ENCODE measurements at regions not wholly inside any gene's neighbourhood (a gene's known extent, or its start where the extent isn't known, plus 50 kb on each side); places are given as distances from the start of the nearest gene placed in this dataset.

GRCh38 chr2:235384624-235385023 is 109.2 kb upstream of the AGAP1 start:
- Histone ChIP-seq H3K4me3 (ENCODE audit: low read length) (no peak overlapping the region), H3K4me2 (ENCODE audit: low read depth, low read length) (no peak overlapping the region), H2AFZ (ENCODE audit: low read length) (no peak overlapping the region), H4K20me1 (ENCODE audit: insufficient read depth, low read length) (no peaks in the 10 kb centered on the region), H3K9ac (ENCODE audit: low read length) (no peak overlapping the region), H3K27me3 (replicated peaks; ENCODE audit: insufficient read depth, low read length) (no peaks in the 10 kb centered on the region), H3K4me1 (ENCODE audit: low read length) (peaks cover 9% of the 10 kb centered on the region), H3K9me2 (replicated peaks; ENCODE audit: insufficient read depth, low read length) (no peaks in the 10 kb centered on the region), H3K27ac (ENCODE audit: low read length) (no peak overlapping the region), H3K36me3 (replicated peaks; ENCODE audit: insufficient read depth, low read length) (no peaks in the 10 kb centered on the region), H3F3A (ENCODE audit: insufficient read depth, low read length) (peaks cover 8% of the 10 kb centered on the region), H3K9me3 (replicated peaks; ENCODE audit: insufficient read depth, low read length) (no peaks in the 10 kb centered on the region), H3K79me2 (ENCODE audit: low read length) (no peaks in the 10 kb centered on the region)
- no peak for TF ChIP-seq EZH2phosphoT487 (IDR thresholded peaks at IDR 0.05; ENCODE audit: low read length)
- TF ChIP-seq, protein P1, sequence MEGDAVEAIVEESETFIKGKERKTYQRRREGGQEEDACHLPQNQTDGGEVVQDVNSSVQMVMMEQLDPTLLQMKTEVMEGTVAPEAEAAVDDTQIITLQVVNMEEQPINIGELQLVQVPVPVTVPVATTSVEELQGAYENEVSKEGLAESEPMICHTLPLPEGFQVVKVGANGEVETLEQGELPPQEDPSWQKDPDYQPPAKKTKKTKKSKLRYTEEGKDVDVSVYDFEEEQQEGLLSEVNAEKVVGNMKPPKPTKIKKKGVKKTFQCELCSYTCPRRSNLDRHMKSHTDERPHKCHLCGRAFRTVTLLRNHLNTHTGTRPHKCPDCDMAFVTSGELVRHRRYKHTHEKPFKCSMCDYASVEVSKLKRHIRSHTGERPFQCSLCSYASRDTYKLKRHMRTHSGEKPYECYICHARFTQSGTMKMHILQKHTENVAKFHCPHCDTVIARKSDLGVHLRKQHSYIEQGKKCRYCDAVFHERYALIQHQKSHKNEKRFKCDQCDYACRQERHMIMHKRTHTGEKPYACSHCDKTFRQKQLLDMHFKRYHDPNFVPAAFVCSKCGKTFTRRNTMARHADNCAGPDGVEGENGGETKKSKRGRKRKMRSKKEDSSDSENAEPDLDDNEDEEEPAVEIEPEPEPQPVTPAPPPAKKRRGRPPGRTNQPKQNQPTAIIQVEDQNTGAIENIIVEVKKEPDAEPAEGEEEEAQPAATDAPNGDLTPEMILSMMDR (IDR thresholded peaks at IDR 0.05; ENCODE audit: low read length), result no peak
- no peak for TF ChIP-seq EZH2 (optimal IDR thresholded peaks at IDR 0.05; ENCODE audit: low read depth, low read length)
- no peak for DNase-seq

GRCh38 chr2:235389626-235390025 is 104.2 kb upstream of the AGAP1 start:
- DNase-seq, result peak; percentile 86
- no peak for TF ChIP-seq EZH2phosphoT487 (IDR thresholded peaks at IDR 0.05; ENCODE audit: low read length)
- TF ChIP-seq, protein P1 (IDR thresholded peaks at IDR 0.05; ENCODE audit: low read length), result no peak
- no peak for TF ChIP-seq EZH2 (optimal IDR thresholded peaks at IDR 0.05; ENCODE audit: low read depth, low read length)
- Histone ChIP-seq H3K9me2 (replicated peaks; ENCODE audit: insufficient read depth, low read length) (no peaks in the 10 kb centered on the region), H3K4me3 (ENCODE audit: low read length) (peak overlapping the region; percentile 21; the same call in 1 of the 2 replicates), H3K4me2 (ENCODE audit: low read depth, low read length) (peak overlapping the region; percentile 86; the same call in 1 of the 2 replicates), H2AFZ (ENCODE audit: low read length) (peak overlapping the region; percentile 13; the same call in 1 of the 2 replicates), H3K36me3 (replicated peaks; ENCODE audit: insufficient read depth, low read length) (no peaks in the 10 kb centered on the region), H3K9ac (ENCODE audit: low read length) (peak overlapping the region; percentile 61), H3K27me3 (replicated peaks; ENCODE audit: insufficient read depth, low read length) (no peaks in the 10 kb centered on the region), H3F3A (ENCODE audit: insufficient read depth, low read length) (peaks cover 22% of the 10 kb centered on the region), H3K79me2 (ENCODE audit: low read length) (no peaks in the 10 kb centered on the region), H3K4me1 (ENCODE audit: low read length) (peaks cover 29% of the 10 kb centered on the region), H3K9me3 (replicated peaks; ENCODE audit: insufficient read depth, low read length) (no peaks in the 10 kb centered on the region), H4K20me1 (ENCODE audit: insufficient read depth, low read length) (no peaks in the 10 kb centered on the region), H3K27ac (ENCODE audit: low read length) (peak overlapping the region; percentile 99)

DNA sequence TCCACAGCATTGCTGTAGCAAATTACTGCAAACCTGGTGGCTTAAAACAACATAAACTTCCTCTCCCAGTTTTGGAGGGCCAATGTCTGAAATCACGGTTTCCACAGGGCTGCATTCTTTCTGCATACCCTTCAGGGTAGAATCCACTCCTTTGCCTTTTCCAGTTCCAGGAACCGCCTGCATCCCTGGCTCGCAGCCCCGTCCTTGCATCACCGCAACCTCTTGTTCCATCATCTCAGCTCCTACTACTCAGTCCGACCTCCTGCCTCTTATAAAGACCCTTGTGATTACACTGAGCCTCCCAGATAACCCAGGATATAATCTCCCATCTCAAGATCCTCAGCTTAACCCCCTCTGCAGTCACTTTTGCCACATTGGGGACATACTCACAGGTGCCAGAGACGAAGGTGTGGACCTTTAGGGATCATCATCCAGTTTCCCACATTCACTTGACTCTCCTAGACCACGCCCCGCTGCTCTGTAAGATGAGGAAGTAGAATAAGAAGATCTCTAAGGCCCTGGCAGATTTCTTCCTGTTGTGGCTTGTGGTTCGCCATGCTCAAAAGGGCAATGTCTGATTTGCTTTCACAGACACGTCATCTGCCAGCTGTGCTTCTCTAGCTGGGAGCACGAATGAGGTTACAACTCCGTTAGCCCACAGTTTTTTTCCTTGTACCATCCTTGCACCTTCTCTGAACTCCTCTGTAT is 103.6 kb upstream of the AGAP1 start:
- no peaks in the 10 kb centered on the region for H4K20me1 ChIP-seq (ENCODE audit: insufficient read depth, low read length)
- peak overlapping the region; percentile 50; the same call in 1 of the 2 replicates for H2AFZ ChIP-seq (ENCODE audit: low read length)
- H3K36me3 ChIP-seq (replicated peaks; ENCODE audit: insufficient read depth, low read length), result no peaks in the 10 kb centered on the region
- peak overlapping the region; percentile 72 for H3K9ac ChIP-seq (ENCODE audit: low read length)
- DNase-seq, result peak; percentile 96
- H3K9me2 ChIP-seq (replicated peaks; ENCODE audit: insufficient read depth, low read length), result no peaks in the 10 kb centered on the region
- H3K27me3 ChIP-seq (replicated peaks; ENCODE audit: insufficient read depth, low read length), result no peaks in the 10 kb centered on the region
- peaks cover 29% of the 10 kb centered on the region for H3K4me1 ChIP-seq (ENCODE audit: low read length)
- H3K79me2 ChIP-seq (ENCODE audit: low read length), result no peaks in the 10 kb centered on the region
- H3K4me3 ChIP-seq (ENCODE audit: low read length), result peak overlapping the region; percentile 48
- H3K4me2 ChIP-seq (ENCODE audit: low read depth, low read length), result peak overlapping the region; percentile 86
- H3K27ac ChIP-seq (ENCODE audit: low read length), result peak overlapping the region; percentile 99
- TF ChIP-seq, protein P1 (IDR thresholded peaks at IDR 0.05; ENCODE audit: low read length), result no peak
- TF ChIP-seq EZH2 (optimal IDR thresholded peaks at IDR 0.05; ENCODE audit: low read depth, low read length), result no peak
- no peak for TF ChIP-seq EZH2phosphoT487 (IDR thresholded peaks at IDR 0.05; ENCODE audit: low read length)
- peaks cover 22% of the 10 kb centered on the region for H3F3A ChIP-seq (ENCODE audit: insufficient read depth, low read length)
- no peaks in the 10 kb centered on the region for H3K9me3 ChIP-seq (replicated peaks; ENCODE audit: insufficient read depth, low read length)

Data from MM.1S (cell line).